ENCODE measurements at regions not wholly inside any gene's neighbourhood (a gene's known extent, or its start where the extent isn't known, plus 50 kb on each side); places are given as distances from the start of the nearest gene placed in this dataset.

- no peak for TF ChIP-seq CTCF (conservative IDR thresholded peaks at IDR 0.05; ENCODE audit: low read depth in 2 of 2)
- TF ChIP-seq NANOG (IDR thresholded peaks at IDR 0.05; ENCODE audit: borderline replicate concordance): no peak
- no peak for TF ChIP-seq JUNB (IDR thresholded peaks at IDR 0.05; ENCODE audit: unreplicated experiment)
- no peak for TF ChIP-seq EZH2 (IDR thresholded peaks at IDR 0.05; ENCODE audit: low read depth, unreplicated experiment)
- TF ChIP-seq EZH2phosphoT487 (IDR thresholded peaks at IDR 0.05; ENCODE audit: unreplicated experiment): no peak
- no peak for TF ChIP-seq POLR2AphosphoS5 (IDR thresholded peaks at IDR 0.05; ENCODE audit: low read depth)
- TF ChIP-seq ZNF331 (CRISPR knock-in tag; IDR thresholded peaks at IDR 0.05; ENCODE audit: low read depth): no peak
These were observed 96.8 kb upstream of the KLF12 start for GRCh38 chr13:74230984-74231501.
